ENCODE measurements at regions not wholly inside any gene's neighbourhood (a gene's known extent, or its start where the extent isn't known, plus 50 kb on each side); places are given as distances from the start of the nearest gene placed in this dataset.

DNA sequence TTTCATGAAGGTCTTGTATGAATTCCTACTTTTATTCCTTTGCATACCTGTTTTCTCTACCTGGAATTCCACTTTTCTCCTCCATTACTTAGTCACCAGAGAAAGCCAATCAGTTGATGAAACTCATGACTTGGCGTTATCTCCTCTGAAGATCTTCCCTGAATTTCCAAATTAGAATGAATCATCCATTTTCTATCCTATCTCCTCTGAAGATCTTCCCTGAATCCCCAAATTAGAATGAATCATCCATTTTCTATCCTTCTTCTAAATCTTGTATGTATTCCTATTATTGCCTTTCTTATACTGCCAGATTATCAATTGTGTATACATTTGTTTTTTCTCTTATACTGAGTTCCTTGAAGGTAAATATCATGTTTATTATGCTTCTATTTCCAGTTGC is 440.4 kb downstream of the CCDC85A start:
- no peak for DNase-seq

DNA sequence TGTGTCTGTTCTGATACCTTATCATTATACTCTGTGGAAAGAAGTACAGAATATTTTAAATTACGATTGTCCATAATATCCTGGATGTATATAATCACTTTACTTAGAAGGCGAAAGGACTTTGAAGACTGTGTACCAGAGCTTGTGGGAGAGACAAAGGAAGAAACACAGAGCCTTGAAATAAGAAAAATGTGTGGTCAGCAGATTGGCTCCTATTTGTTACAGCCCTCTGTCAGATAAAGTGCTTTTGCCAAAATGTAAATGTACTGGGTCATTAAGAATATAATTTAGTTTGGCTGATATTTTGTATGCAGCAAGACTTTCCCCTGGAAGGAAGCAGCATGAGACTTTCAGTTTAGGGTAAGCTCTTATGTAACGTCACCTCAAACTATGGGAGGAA is 443.1 kb downstream of the CCDC85A start:
- DNase-seq = no peak

DNA sequence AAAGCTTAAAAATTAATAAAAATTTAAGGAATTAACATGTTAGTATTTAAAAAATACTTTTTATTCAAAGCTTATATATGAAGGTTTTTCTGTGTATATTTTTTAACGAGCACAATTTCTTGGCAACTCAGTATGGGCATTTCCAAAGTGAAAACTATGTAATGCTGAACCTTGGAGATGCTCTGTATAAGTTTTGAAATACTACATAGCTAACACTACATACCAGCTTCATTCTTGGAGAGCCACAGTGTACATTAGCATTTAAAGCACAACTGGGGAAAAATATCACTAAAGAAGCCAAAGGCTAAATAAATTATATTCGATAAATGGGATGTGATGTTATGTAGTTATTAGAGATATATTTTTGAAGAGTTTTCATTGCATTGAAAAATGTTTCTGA is 446.5 kb downstream of the CCDC85A start:
- no peak for DNase-seq

DNA sequence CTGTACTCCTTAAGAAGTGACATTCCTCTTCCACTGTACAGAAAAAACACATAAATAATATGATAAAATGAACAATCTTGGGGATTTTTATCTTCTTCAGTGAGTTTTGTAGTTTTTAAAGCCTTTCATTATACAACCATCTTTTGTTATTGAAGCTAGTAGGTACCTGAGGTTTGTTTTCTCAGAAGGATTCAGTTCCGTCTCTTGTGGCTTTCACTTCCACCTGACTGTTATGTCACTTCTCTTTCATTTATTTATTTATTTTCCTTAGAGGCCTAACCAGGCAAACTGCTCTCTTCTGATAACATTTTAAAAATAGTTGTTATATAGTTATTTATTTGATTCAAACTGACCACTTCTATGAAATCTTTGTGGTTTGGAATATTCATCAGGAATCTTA is 464.2 kb downstream of the CCDC85A start:
- no peak for DNase-seq

DNA sequence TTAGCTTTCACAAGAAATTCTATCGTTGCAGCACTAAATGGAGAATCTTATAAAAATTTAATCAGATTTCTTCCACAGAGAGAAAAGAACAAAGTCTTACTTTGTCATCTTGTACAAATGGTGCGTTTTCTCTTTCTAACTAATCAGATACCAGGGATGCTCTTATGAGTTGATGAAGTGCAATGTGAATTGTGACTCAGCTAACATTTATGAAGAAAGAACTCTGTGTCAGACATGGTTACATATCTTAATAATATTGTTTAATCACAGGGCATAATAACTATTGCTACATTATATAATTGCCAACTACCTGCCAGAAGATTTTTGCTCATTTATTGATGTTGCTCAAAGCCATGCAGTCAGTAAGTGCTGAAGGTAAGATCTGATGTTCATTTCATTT is 465.0 kb downstream of the CCDC85A start:
- DNase-seq = no peak

GRCh38 chr2:56654936-56655335 is 471.1 kb downstream of the CCDC85A start:
- no peak for DNase-seq

DNA sequence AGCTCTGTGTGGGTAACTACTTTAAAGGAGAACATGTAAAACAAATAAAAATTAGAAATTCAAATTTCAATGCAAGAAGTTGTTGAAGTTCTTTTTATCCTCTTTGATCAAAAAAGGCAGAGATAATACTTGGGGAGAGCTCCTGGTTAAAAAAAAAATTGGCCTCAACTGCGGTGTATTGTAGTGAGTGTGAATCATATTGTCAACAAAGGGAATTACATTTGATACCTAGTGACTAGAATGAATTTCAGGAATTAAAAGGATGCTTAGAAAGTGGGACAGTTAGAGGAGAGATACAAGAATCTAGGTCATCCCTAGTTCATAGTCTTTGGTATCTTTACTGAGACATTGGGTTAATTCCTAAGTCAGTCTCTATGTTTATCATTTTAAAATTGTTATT is 473.0 kb downstream of the CCDC85A start:
- DNase-seq = no peak

- no peak for DNase-seq
Measured at GRCh38 chr2:56666777-56667176, 483.0 kb downstream of the CCDC85A start.

DNA sequence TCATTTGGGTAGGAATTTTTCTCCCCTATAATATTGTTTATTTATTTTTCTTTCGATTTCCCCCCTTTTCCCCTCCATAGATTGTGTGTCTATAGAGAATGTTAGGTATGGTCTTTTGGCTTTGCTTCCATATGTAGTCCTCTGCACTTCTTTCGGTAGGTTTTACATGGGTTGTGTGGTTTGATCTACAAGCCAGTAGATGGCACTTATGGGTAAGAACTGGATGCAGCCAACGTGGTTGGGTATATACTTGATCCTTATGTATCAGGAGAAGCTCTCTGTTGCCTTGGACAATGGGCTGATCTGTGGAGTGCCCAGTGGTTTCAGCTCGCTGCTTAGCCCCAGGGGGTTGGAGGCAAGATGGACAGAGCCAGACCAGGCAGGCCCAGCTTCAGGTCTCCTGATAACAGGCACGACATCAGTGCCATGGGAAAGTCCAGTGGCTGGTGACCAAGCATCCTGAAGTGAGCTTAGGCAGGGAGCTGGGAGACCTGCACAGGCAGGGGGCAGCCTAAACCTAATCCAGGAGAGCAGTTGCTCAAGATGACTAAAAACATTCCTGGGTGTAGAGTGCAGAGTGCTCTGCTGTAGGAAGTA is 488.3 kb downstream of the CCDC85A start:
- no peak for DNase-seq

DNA sequence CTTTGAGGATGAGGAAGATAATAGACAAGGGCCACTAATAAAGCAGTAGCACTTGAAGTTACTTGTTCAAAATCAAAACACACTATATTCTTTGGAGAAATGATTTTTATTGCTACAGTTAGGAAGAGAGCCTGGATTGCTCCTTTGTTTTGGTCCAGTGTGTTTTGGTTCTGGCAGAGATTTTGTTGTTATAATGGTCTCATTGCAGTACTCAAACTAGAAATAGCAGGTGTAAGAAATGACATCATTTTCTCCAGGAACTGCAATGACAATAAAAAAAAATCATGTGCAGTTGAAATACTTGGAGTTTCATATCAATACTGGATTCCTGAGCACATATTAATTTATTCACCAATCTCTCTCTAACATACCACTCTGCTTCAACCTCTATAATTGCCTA is 490.3 kb downstream of the CCDC85A start:
- no peak for DNase-seq

- no peak for DNase-seq
Measured at GRCh38 chr2:56676966-56677365, 493.2 kb downstream of the CCDC85A start.

DNA sequence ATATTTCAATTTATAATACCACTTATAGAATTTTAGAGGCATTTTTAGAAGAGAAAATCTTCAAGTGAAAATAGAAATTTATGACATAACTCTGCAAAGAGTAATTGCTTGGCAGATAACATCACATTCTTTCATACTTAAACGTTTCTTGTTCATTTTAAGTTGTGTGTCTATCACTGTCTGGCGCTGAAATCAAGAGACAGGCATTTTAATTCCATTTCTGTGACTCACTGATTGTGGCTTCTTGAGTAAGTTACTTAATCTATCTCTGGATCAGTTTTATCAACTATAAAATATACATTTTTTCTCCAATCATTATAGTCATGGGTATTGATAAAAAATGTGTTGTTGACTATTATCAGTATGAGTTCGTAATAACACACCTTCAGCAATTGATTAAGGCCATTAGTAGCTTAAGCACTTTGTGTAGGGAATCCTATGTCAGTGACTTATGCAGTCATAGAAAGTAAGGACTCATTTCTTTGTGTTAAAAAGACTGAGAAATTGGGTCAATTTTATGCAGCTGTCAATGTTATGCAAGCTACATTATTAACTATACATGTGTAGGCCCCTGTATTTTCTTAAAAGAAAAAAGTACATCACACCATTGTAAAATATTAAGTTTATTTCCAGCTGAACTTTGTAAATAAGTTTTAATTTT is 497.3 kb downstream of the CCDC85A start:
- DNase-seq = no peak

- DNase-seq = no peak
Measured at GRCh38 chr2:56681659-56682396, 498.0 kb downstream of the CCDC85A start.

DNA sequence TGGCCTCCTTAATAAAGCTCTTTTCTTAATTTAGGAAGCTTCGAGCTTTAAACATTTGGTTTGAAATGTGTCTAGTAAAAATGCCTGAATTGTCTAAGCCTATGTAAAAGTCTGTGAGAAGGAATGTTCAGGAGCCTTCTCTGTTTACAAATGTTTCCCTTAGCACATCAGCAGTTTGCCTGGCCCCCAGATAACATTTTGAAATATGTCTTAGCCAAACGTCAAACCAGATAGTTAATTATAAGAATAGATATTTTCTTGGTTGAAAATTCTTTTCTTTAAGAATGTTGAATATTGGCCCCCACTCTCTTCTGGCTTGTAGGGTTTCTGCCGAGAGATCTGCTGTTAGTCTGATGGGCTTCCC is 498.6 kb downstream of the CCDC85A start:
- no peak for DNase-seq

DNA sequence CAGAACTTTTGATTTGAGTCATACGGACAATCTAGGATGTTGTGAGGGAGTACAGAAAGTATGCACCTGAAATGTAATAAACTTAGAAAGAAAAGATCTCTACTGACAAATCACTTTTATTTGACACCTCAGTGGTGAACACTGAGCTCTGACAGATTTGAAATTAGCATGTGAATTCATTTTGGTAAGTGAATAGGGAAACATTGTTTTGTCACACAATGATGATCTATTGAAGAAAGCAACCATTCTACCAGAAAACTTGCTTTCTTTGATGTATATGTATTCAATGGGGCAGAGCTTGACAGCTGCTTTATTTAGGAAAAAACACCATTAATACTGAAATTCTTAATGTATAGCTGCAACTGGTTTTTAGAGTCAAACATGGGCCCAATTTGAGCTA is 500.5 kb downstream of the CCDC85A start:
- no peak for DNase-seq

- DNase-seq = no peak
Measured at GRCh38 chr2:56685205-56685604, 501.4 kb downstream of the CCDC85A start.

DNA sequence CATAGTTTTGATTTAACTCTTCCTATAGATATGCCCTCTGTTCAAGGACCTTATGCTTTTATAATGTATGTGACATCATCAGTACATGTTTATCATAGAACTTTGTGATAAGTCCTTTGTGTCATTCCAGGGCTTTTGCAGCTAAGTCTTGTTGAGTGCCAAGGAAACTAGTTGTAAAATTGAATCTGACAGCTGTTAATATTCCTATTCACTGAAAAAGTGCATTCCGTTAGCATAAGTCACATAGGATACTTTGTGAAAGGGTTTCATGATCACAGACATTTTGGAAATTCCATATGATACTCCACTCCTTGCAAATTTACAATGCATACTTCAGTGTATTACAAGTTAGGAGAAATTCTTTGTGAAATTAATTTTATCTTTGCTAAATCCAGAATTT is 503.4 kb downstream of the CCDC85A start:
- DNase-seq = no peak

DNA sequence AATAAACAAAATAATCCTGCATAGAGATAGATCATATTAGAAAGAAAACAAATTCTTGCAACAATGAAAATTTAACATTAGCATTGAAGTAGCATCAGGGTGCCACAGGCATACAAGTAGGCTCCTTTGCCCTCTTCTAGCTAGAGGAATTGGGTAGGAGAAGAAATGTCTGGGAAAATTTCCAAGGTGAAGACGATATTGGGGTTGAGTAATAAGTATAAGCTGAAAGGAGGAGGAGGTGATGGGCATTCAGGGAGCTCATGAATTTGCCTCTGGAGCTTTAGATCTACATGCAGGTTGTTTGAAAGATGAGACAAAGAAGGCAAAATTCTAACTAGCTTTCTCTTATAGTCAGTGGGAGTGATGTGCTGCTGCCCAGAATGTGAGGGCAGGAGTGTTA is 504.9 kb downstream of the CCDC85A start:
- no peak for DNase-seq

DNA sequence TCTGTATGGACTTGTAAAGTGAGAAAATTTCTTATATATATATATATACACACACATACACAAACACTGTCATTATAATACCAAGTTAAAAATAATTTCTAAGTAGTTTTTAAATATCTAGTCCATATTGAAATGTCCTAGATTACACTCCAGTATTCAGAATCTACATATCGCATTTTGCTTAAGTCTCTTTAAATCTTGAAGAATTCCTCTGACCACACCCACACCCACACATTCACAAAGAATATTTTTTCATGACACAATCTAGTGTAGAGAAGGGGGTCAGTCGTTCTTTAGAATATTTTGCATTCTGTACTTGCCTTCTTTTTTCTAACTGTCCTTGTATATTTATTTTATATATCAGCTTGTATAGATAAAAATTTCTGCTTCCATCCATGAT is 509.7 kb downstream of the CCDC85A start:
- DNase-seq = no peak

DNA sequence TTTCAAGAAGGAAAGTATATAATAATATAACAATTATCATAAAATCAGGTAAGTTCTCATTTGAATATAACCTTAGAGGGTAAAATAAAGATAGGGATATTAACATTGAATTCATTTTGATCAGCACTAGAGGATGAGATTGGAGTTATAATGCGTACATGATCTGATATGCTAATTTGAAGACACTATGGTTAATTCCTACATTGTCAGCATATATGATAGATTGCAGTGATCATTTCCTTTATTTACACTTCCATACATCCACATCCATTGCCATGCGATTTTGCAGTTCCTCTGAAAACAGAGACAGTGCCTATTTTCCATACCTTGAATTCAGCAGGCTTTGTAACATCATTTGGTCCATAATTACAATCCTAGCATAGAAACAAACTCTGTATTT is 519.2 kb downstream of the CCDC85A start:
- no peak for DNase-seq

DNA sequence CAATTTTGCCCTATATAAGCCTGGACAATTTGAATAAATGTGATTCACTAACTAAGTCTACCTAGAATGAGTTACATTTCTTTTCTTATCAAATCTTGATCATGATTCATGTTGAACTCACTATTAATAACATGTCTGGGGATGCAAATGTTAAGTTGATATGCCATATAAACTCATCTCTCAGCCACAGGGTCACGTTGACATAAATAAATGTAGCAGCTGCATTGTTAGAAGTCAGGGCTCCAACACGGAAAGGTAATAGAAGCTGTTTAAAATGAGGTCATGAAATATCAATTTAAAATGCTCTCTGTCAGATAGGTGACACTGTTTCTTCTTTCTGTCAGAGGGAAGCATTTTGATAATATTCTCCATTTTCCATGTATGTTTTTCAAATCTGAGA is 521.9 kb downstream of the CCDC85A start:
- no peak for DNase-seq

- no peak for DNase-seq
Measured at GRCh38 chr2:56707218-56707617, 523.4 kb downstream of the CCDC85A start.

GRCh38 chr2:56707650-56708049 is 523.9 kb downstream of the CCDC85A start:
- DNase-seq = no peak

DNA sequence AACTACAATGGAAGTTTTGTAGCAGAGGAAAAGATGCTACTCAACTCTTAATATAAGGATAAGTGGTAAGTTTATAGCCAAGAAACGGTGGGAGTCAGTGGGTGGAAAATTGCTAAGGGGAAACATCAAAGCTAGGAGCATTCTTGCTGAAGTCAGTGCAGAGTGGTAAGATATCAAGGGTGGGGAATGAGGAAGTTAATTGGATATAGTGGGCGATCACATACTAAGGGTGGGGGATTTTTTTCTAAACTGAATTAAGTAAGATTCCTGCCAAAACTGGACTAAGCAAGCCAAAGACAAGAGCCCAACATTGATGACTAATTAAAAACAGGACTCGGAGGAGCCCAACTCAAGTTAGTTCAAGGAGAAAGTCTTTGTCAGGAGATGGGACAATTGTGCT is 525.4 kb downstream of the CCDC85A start:
- DNase-seq = no peak
